HG03045 (cell line): ENCODE measurements at regions not wholly inside any gene's neighbourhood (a gene's known extent, or its start where the extent isn't known, plus 50 kb on each side); places are given as distances from the start of the nearest gene placed in this dataset.

Experiments used
- ATAC-seq: cut with Tn5 transposase; IDR thresholded peaks from one replicate; pipeline ENCODE4 v1.9.1; 2021; ENCODE audit warnings: mild to moderate bottlenecking, moderate library complexity; ENCODE audit not compliant: unreplicated experiment

GRCh38 chr3:181134873-181135272 lies 145.3 kb upstream of the DNAJC19 start:
- no peak for ATAC-seq

- ATAC-seq = no peak
These were observed 144.3 kb upstream of the DNAJC19 start for GRCh38 chr3:181133832-181134231.

GRCh38 chr3:181105646-181106045 lies 116.1 kb upstream of the DNAJC19 start:
- no peak for ATAC-seq

GRCh38 chr3:181103605-181104004 lies 114.1 kb upstream of the DNAJC19 start:
- no peak for ATAC-seq

GRCh38 chr3:181086011-181086410 lies 96.5 kb upstream of the DNAJC19 start:
- ATAC-seq = no peak

GRCh38 chr3:181081930-181082329 lies 92.4 kb upstream of the DNAJC19 start:
- ATAC-seq = no peak

- no peak for ATAC-seq
These were observed 87.0 kb upstream of the DNAJC19 start for GRCh38 chr3:181076558-181076957.

- ATAC-seq = no peak
These were observed 85.6 kb upstream of the DNAJC19 start for GRCh38 chr3:181075098-181075497.

- no peak for ATAC-seq
These were observed 76.9 kb upstream of the DNAJC19 start for GRCh38 chr3:181066143-181067087.

GRCh38 chr3:181056136-181056732 lies 66.7 kb upstream of the DNAJC19 start:
- ATAC-seq = no peak

- ATAC-seq = no peak
These were observed 65.0 kb upstream of the DNAJC19 start for GRCh38 chr3:181054538-181054937.

- ATAC-seq = no peak
These were observed 62.7 kb upstream of the DNAJC19 start for GRCh38 chr3:181052256-181052655.

- ATAC-seq = no peak
These were observed 61.2 kb upstream of the DNAJC19 start for GRCh38 chr3:181050738-181051137.

GRCh38 chr3:181040030-181040429 lies 50.5 kb upstream of the DNAJC19 start:
- ATAC-seq = no peak
